ENCODE measurements at regions not wholly inside any gene's neighbourhood (a gene's known extent, or its start where the extent isn't known, plus 50 kb on each side); places are given as distances from the start of the nearest gene placed in this dataset.

- no peak for DNase-seq
- Mint-ChIP-seq H3K9me3 (no peaks in the 10 kb centered on the region), H3K36me3 (ENCODE audit: low read depth) (no peaks in the 10 kb centered on the region), H3K4me3 (no peak overlapping the region), H3K27ac (no peak overlapping the region), H3K27me3 (no peaks in the 10 kb centered on the region), H3K4me1 (ENCODE audit: low read depth) (peaks cover 1% of the 10 kb centered on the region)
- ChIA-PET CTCF (interaction anchor here (0.6 kb wide), 1 partner anchor 253 kb away, joined by 3 read pairs; no protein-coding TSS in a partner anchor), POLR2A (no interaction called here)
- intact Hi-C loops (cut with DNase I, micrococcal nuclease) = no loop called here
- ATAC-seq (ENCODE audit: poor library complexity) = no peak
- no peak for TF ChIP-seq CTCF (IDR thresholded peaks at IDR 0.05)
- no peaks in the 10 kb centered on the region for H3K9me3 ChIP-seq (ENCODE audit: control insufficient read depth in 1 of 2, insufficient read depth in 1 of 2, low read length in 2 of 2)
- no peak overlapping the region for H3K27ac ChIP-seq (ENCODE audit: low read depth in 1 of 2, low read length in 2 of 2)
- H3K4me1 ChIP-seq (ENCODE audit: insufficient read depth, low read length) = no peaks in the 10 kb centered on the region
- H3K36me3 ChIP-seq (ENCODE audit: insufficient read depth, low read length) = no peaks in the 10 kb centered on the region
- no peaks in the 10 kb centered on the region for H3K27me3 ChIP-seq (ENCODE audit: control insufficient read depth in 1 of 2, insufficient read depth in 2 of 2, low read length in 2 of 2)
- H3K4me3 ChIP-seq (ENCODE audit: low read length) = no peak overlapping the region
Observed at GRCh38 chr13:40342901-40343300, 323.5 kb downstream of the FOXO1 start.

- ChIA-PET CTCF (no interaction called here), POLR2A (no interaction called here)
- intact Hi-C loops (cut with DNase I, micrococcal nuclease) = no loop called here
- H3K36me3 ChIP-seq (ENCODE audit: insufficient read depth, low read length) = no peaks in the 10 kb centered on the region
- no peaks in the 10 kb centered on the region for H3K4me1 ChIP-seq (ENCODE audit: insufficient read depth, low read length)
- ATAC-seq (ENCODE audit: poor library complexity) = no peak
- TF ChIP-seq CTCF (IDR thresholded peaks at IDR 0.05) = no peak
- H3K4me3 Mint-ChIP-seq = no peak overlapping the region
- H3K27ac Mint-ChIP-seq = no peak overlapping the region
- no peak overlapping the region for H3K27ac ChIP-seq (ENCODE audit: low read depth in 1 of 2, low read length in 2 of 2)
- no peaks in the 10 kb centered on the region for H3K36me3 Mint-ChIP-seq (ENCODE audit: low read depth)
- no peak overlapping the region for H3K4me3 ChIP-seq (ENCODE audit: low read length)
- no peaks in the 10 kb centered on the region for H3K9me3 Mint-ChIP-seq
- no peak for DNase-seq
- no peaks in the 10 kb centered on the region for H3K9me3 ChIP-seq (ENCODE audit: control insufficient read depth in 1 of 2, insufficient read depth in 1 of 2, low read length in 2 of 2)
- no peaks in the 10 kb centered on the region for H3K27me3 ChIP-seq (ENCODE audit: control insufficient read depth in 1 of 2, insufficient read depth in 2 of 2, low read length in 2 of 2)
- no peaks in the 10 kb centered on the region for H3K4me1 Mint-ChIP-seq (ENCODE audit: low read depth)
- no peaks in the 10 kb centered on the region for H3K27me3 Mint-ChIP-seq
Observed at GRCh38 chr13:40343550-40344269, 322.7 kb downstream of the FOXO1 start.

GRCh38 chr13:40344270-40345148 lies 321.9 kb downstream of the FOXO1 start:
- H3K27me3 Mint-ChIP-seq = no peaks in the 10 kb centered on the region

More at GRCh38 chr13:40344270-40345148, 321.9 kb downstream of the FOXO1 start:
- Histone ChIP-seq H3K4me3 (ENCODE audit: low read length) (no peak overlapping the region), H3K4me1 (ENCODE audit: insufficient read depth, low read length) (no peaks in the 10 kb centered on the region), H3K27me3 (ENCODE audit: control insufficient read depth in 1 of 2, insufficient read depth in 2 of 2, low read length in 2 of 2) (no peaks in the 10 kb centered on the region), H3K27ac (ENCODE audit: low read depth in 1 of 2, low read length in 2 of 2) (no peak overlapping the region), H3K36me3 (ENCODE audit: insufficient read depth, low read length) (no peaks in the 10 kb centered on the region), H3K9me3 (ENCODE audit: control insufficient read depth in 1 of 2, insufficient read depth in 1 of 2, low read length in 2 of 2) (no peaks in the 10 kb centered on the region)
- ATAC-seq (ENCODE audit: poor library complexity) = no peak
- TF ChIP-seq CTCF (IDR thresholded peaks at IDR 0.05) = no peak
- Mint-ChIP-seq H3K27ac (no peak overlapping the region), H3K4me3 (no peak overlapping the region), H3K4me1 (ENCODE audit: low read depth) (peaks cover 5% of the 10 kb centered on the region), H3K9me3 (no peaks in the 10 kb centered on the region), H3K36me3 (ENCODE audit: low read depth) (no peaks in the 10 kb centered on the region)
- CTCF ChIA-PET = no interaction called here
- POLR2A ChIA-PET = no interaction called here
- DNase-seq = no peak
- intact Hi-C loops (cut with DNase I, micrococcal nuclease) = no loop called here
